HG02970 (cell line): ENCODE measurements at regions not wholly inside any gene's neighbourhood (a gene's known extent, or its start where the extent isn't known, plus 50 kb on each side); places are given as distances from the start of the nearest gene placed in this dataset.

Source experiments
- ATAC-seq: cut with Tn5 transposase; IDR thresholded peaks from one replicate; pipeline ENCODE4 v1.9.1; 2021; ENCODE audit warnings: mild to moderate bottlenecking, moderate library complexity, moderate number of reproducible peaks; ENCODE audit not compliant: unreplicated experiment, low FRiP score

DNA sequence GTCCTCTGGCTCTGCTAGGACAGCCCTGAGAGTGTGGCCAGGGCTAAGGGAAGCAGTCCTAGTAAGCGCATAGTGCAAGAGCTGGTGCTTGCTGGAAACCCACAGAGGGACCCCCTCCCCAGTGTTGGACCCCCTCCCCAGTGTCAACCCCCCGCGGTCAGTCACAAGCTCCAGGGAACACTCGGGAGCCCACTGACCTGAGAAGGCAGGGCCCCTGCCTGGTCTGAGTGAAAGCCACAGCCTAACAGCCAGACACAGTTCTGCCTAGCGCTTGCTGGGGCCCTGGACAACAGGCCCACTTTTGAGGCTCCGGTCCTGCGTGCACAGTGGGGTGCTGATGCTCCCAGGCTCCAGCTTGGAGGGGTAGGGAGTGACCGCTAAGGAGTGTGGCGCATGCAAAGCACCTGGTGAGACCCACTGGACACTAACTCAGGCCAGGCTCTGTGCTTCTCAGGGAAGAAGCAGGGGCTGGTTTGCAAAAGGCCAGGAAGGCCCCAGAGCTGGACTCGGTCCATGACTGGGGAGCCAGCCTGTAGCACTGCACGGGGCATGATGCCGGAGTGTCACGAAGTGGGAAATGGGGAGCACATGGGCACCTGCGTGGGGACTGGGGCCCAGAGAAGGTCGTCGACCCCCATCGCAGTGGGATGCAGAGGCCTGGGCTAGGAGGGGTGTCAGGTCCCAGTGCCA is 175.8 kb upstream of the PPP2R2D start:
- ATAC-seq, result no peak

DNA sequence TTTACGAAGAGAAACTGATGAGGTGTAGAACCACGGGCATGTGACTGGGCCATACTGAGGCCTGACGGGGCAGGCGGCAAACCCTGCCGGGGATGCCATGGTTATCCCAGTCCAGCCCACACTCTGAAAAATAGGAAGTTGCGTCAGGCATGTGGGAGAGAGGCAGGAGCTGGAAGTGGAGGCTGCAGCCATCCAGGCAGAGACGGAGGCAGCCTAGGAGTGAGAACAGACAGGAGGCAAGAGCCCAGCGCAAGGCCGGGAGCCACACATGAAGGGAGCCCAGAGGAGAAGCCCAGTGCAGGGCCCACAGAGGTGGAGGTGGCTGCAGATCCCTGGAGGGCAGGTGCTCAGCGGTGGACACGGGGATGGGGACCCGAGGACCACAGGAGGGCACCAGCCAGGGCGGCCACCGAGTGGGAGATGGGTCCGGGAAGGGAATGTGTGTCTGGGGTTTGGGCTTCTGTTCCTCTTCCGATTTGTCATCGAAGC is 175.2 kb upstream of the PPP2R2D start:
- no peak for ATAC-seq

DNA sequence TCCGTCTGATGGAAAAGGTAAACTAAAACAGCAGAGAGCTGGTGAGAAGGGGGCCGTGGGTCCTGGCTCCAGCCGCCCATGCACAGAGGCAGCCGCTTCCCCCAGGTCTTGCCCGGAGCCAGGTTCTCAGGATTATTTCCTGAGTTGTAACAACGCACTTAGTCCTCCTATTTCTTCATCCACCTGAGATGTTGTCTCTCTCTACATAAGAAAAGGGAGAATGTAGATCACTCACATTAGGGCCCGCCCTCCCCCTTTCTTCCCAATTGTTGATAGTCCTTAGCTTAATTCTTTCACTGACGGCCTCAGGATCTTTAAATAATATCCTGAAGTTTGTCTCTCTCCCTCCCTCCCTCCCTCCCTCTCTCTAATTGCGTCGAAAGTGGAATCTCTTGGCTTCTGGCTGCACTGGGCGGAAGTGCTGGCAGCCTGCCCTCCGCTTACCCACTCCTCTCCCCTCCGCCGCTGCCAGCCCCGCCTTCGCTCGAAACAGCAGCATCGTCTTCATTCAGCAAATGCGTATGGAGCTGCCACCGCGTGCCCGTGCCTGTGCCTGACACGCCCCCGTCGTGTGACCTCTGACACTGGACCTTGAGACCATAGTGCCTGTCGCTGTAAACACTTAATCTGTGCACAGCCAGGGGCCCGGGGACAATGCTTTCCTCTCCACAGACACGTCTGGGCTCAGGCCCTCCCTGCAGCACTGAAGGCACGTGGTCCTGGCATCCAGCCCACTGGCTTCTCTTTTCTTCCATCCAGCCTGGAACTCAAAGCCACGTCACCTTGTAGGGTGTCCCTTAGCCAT is 174.5 kb upstream of the PPP2R2D start:
- ATAC-seq, result no peak

DNA sequence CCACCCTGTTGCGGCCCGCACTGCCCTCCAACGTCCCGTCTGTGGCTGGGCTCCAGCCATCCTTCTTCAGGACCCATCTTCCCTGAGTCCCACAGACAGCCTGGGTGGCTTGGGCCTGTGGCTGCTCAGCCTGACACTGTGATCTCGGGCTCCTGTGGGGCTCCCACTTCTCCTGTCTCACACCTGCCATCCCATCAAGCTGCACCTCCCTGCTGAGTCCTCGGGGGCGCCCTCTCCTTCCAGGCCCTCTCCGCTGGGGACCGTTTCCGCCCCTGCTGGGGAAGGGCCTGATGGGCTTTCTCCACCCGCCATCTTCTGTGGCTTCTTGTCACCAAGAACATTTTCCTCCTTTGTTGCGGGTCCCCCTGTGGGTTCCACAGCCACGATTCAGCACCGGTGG is 173.8 kb upstream of the PPP2R2D start:
- ATAC-seq, result no peak

DNA sequence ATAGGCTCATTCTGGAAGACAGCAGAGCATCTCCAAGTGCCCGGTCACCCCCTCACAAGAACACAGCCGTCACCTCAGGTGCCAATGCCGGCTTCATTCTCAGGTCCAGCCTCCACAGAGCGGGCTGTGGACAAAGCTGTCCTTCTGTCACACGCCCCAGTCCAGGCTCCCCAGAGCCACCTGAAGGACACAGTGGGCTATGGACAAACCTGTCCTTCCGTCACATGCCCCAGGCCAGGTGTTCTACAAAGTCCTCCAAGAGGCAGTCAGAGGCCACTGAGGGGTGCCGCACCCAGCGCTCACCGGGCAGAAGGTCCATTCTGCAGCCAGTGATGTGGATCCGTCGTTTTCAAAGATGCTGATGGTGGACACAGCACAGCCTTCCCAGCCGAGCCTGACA is 173.2 kb upstream of the PPP2R2D start:
- no peak for ATAC-seq

DNA sequence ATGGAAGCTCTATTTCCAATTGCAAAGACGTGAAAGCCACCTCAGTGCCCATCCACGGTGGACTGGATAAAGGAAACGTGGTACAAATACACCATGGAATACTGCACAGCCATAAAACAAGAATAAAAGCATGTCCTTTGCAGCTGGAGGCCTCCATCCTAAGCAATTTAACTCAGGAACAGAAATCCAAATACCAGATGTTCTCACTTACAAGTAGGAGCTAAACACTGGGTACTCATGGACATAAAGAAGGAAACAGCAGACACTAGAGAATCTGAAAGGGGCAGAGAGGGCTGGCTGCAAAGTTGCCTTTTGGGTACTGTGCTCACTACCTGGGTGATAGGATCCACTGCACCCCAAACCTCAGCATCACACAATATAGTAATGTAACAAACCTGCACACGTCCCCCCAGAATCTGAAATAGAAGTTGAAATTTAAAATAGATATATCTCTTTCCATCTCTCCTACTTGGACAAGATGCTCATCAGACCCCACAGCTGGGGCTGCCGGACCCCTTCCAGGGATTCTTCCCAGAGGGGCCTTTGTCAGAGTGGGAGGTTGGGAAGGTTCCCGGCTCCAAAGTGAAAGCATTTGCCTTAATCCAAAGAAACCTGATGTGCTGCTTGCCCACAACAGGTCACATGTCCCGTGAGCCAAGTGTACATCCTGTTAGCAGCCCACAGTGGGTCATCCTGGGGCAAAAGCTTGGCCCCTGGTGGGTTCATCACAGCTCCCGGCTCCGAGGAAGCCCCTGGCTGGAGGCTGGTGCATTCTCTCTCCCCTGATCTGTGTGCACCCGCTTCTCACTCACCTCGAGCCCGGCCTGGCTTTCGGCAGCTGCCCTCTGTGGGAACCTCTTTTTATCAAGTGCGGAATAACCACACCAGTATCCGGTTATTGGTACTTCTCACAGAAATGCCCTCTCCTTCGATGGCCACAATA is 172.3 kb upstream of the PPP2R2D start:
- ATAC-seq, result no peak

DNA sequence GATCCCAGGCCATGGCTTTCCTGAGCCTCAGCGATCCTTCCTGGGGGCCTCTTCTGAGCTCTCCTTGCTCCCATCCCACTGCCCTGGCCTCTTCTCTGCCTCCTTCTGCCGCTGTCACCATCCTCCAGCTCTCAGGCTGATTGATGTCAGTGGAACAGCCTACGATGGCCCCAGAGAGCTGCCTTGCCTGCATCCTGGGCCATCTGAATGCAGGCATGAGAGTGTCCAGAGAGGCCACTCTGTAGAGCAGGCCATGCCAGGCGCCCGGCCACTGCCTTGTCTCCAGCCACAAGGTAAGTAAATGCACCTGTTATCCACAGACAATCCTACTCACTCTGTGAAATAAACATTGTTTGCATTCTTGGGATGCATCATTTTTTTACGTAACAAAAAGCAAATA is 171.4 kb upstream of the PPP2R2D start:
- no peak for ATAC-seq

DNA sequence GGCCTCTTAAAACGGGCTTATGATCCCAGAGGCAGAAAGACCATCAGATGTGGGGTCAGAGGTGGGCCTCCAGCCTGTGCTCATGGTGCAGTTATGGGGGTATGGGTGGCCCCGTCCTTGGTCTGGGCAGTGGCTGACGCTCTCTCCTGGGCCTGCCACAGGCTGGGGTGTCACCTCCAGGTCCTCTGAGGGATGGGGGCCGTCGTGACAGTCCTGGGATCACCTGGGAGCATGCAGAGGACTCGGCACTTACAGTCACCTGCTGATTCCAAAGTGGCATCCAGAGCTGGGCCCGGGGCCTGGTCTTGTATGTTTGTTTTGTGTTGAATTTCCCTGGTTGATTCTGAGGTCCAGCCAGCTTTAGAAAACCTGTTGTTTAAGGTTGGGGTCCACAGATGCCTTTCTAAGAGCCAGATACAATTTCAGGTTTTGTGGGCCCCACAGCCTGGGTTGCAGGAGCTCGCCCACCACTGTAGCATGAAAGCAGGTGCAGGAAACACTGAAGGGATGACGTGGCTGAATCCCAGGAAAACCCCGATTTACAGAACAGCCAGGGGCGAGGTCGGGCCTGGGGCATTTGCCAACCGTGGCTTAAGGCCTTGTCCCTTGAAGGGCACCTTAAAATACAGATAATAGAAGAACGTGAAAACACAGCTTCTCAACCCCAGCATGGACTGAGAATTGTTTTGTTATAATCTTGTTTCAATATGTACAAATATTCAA is 170.7 kb upstream of the PPP2R2D start:
- no peak for ATAC-seq

DNA sequence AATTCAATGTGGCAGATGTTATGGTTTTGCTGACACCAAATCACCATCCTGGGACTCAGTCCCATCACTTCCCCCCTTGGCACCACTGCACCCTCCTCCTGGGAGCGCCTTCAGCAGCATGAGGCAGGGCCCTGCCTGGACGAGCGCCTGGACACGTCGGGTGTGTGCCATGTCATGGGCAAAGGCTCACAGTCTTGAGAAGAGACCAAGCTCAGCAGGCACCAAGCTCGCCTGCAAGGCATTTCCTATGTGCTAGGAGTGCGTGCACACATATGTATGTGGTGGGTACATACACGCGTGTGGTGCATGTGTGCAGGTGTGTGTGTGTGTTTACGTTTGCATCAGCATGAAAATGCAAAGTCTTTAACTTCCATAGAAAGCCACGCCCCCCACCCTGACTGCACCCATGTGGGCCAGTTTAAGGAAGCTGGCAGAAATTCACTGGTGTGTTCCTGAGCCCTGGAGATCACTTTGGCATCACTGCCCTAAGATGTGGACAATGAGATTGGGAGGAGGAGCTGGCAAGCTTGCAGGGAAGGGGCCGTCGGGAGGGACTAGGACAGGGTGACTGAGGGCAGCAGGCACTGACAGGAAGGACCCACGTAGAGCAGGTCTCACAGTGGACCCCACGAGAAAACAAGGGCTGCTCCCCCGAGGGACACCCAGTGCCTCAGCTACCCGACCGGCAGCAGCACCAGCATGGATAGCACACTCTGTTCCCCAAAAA is 169.9 kb upstream of the PPP2R2D start:
- no peak for ATAC-seq

DNA sequence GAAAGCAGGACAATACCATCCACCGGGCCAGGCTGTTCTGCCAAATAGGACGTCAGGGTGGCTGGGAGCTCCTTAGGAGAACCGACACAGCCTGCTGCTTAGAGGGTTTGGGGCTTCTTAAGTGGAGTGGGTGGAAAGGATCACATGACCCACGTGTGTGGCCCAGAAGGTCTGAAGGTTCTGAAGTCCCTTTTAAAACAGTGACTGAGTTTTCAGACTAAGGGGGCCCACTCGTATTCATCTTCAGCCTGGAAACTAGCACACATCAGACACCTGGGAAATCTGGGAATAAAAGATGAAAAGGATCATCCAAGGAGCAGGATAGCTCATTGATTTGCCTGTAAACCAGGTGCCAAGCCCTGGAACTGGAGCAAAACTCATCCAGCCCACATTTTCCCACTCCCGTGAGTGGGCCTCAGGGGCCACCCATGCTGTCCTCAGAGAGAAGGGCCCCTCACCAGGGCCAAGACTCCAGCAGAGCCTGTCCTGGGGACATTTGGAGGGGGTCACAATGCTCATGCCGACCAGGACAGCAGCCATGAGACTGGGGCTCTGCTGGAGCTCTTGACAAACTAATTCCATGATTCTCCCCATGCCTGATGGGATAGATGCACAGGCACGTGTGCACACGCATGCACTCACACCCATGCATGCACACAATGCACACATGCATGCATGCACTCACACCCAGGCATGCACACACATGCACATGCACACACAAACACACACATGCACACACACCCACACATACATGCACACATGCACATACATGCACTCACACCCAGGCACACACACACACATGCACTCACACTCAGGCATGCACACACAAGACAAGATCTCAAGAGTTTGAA is 168.8 kb upstream of the PPP2R2D start:
- ATAC-seq, result no peak

DNA sequence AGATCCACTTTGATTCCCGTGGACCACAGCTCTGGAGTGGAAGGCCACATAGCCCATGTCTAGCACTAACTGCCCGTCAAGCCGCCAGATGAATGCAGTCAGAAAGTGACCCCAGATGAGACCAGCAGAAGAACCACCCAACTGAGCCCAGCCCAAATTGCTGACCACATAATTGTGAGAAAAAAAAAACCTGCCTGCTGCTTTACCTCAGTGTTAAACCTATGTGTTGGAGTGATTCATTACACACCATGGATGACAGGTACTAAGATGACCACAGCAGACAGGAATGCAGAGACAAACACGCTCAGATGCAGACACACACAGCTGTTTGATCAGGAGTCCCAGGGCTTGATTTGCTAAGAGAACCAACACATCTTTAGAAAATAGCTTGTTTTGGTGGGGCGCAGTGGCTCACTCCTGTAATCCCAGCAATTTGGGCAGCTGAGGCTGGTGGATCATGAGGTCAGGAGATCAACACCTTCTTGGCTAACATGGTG is 168.1 kb upstream of the PPP2R2D start:
- no peak for ATAC-seq

DNA sequence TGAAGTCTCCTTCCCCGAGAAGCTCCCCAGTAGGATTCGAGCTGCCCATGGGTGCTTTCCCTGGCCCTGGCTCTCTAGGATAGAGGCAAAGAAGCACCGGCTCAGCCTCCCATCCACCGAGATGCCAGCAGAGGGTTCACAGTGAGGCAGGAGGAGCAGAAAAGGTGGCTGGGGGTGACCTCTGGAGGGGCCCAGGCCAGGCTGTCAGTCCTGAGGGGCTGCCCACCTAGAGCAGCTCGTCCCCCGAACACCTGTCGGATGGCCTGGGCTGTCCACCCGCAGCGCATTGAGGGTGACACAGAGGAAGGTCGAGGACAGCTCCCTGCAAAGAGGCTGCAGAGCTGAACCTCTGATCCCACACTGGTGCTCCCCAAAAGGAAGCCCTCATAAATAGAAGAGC is 167.2 kb upstream of the PPP2R2D start:
- no peak for ATAC-seq

DNA sequence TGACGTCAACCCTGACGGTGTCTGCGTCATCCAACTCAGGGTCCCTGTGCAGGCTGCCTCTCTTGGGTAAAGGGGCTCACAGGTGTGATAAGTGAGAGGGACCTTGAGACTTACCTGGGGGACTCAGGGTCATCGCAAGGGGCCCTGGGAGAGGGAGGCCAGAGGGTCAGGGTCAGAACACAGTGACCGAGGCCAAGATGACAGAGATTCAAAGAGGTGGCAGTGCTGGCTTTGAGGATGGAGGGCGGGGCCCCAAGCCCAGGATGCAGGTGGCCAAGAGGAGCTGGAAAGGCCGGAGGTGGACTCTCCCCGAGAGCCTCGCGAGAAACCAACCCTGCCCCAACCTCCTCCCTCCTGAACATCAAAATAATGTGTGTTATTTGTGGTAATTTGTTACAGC is 165.2 kb upstream of the PPP2R2D start:
- no peak for ATAC-seq

DNA sequence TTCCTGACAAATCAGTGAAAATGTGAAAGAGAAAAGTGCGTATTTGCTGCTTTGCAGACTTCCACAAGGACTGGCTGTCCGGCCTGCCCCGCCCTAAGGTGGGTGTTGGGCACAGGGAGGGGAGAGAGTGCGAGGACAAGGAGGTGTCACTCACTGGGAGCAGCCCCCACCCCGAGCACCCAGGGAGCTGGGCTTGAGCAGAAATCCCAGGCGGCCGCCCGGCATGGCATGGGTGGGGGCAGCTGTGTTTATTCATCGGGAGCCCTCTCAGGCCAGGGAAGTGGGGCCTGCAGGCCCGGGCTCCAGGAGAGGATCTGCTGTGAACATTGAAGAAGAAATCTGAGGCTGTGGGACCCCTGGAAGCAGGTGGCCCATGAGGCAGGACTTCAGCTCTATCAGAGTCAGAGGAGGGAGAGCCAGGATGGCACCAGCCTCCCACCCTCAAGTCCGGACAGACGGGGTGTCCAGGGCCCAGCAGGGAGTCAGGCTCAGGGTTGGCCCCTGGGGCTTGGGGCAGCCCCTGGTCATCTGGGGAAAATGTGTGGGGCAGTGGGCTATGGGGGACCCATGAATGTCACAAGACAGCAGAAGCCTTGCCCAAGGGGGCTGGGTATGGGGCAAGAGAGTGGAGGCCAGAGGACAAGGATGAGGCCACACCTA is 164.4 kb upstream of the PPP2R2D start:
- no peak for ATAC-seq

DNA sequence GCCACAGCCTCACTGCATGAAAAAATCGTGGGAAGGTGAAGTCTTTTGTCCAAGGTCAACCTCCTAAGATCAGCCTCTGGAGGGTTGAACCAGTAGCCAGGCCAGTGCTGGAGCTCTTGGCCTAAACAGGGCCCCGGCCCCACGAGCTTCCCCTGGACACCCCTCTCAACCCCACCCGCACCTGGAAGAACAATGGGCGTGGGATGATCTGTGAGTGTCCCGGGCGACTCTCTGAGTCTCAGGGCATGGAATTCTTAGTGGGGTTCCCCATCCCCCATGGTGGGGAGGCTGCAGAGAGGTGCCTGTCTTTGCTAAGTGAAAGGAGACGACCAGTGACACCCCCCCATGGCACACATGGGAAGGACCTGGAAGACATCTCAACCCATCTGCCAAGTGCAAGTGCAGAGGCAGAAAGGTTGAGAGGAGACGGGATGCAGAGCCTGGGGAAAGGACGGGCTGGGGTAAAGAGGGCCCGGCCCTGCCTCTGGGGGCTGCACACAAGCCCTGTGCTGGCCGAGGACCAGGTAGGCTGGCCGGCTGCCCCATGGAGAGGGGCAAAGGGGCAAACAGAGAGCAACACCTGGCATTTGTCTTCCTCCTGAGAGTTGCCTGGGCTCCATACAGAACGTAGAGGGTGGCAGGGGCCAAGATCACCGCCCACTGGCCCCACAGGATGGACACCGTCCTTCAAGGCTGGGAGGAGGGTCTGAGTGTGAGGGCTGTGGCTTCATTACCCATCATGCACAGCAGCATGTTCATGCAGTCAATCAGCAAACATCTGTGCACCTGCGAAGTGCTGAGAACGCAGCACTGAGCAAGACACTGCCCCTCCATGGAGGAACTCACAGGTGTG is 163.0 kb upstream of the PPP2R2D start:
- no peak for ATAC-seq

DNA sequence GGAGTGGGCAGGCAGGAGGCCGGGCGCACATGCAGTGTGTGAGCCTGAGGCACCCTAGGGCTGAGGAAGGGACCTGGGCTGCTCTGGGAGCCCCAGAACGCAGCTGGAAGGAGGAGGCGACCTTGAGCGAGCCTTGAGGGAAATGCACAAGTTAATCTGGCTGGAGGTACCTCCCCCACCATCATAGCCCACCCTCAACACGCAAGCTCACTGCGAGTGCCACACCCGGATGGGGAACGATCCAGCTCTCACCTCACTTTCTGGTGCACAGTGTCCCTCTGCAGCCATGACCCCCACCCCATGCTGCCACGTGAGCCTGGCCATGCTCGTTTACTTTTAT is 162.4 kb upstream of the PPP2R2D start:
- ATAC-seq, result no peak

DNA sequence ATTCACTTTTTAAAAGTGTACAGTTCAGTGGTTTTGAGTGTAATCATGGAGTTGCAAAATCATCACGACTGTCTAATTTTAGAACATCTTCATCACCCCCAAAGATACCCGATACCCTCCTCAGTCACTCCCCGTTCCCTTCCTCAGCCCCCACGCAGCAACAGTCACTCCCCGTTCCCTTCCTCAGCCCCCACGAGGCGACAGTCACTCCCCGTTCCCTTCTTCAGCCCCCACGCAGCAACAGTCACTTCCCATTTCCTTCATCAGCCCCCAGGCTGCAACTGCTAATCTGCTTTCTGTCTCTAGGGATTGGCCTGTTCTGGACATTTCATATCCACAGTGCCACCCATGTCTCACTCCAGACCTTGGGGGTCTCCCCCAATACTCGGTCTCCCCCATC is 161.6 kb upstream of the PPP2R2D start:
- ATAC-seq, result no peak
